DOHH2 (cell line): ENCODE measurements at regions not wholly inside any gene's neighbourhood (a gene's known extent, or its start where the extent isn't known, plus 50 kb on each side); places are given as distances from the start of the nearest gene placed in this dataset.

Experiments used
- H3F3A ChIP-seq: fragments of 200-600 bp; sonication (generic), shearing (Covaris generic); 2 replicates; pipeline ENCODE4 v1.6.0; 2016; ENCODE audit warnings: antibody characterized with exemption, mild to moderate bottlenecking; ENCODE audit not compliant: control insufficient read depth, insufficient read depth
- H3K27ac ChIP-seq: fragments of 200-600 bp; sonication (generic); 2 replicates; pipeline ENCODE4 v1.5.1; 2014; ENCODE audit warnings: low read depth, mild to moderate bottlenecking, low read length, moderate library complexity
- H3K27me3 ChIP-seq: fragments of 200-600 bp; sonication (generic); 2 replicates; pipeline ENCODE4 v1.6.1; 2014; ENCODE audit warnings: mild to moderate bottlenecking, low read length, mixed read lengths; ENCODE audit not compliant: control insufficient read depth
- H3K36me3 ChIP-seq: fragments of 200-600 bp; sonication (generic); 2 replicates; pipeline ENCODE4 v1.6.1; 2014; ENCODE audit warnings: mild to moderate bottlenecking, low read length, moderate library complexity, mixed read lengths; ENCODE audit not compliant: control insufficient read depth
- H3K4me1 ChIP-seq: fragments of 200-600 bp; sonication (generic); 2 replicates; pipeline ENCODE4 v1.6.1; 2014; ENCODE audit warnings: mild to moderate bottlenecking, low read length, mixed read lengths; ENCODE audit not compliant: control insufficient read depth
- H3K4me2 ChIP-seq: fragments of 200-600 bp; sonication (generic); 2 replicates; pipeline ENCODE4 v1.6.0; 2014; ENCODE audit warnings: mild to moderate bottlenecking, low read length, moderate library complexity
- H3K4me3 ChIP-seq: fragments of 200-600 bp; sonication (generic); 2 replicates; pipeline ENCODE4 v1.5.1; 2014; ENCODE audit warnings: mild to moderate bottlenecking, low read length, mixed read lengths
- H3K79me2 ChIP-seq: fragments of 200-600 bp; sonication (generic); 2 replicates; pipeline ENCODE4 v1.6.1; 2014; ENCODE audit warnings: mild to moderate bottlenecking, low read length, mixed read lengths; ENCODE audit not compliant: control insufficient read depth
- H3K9me2 ChIP-seq: fragments of 200-600 bp; sonication (generic); replicated peaks from 2 replicates; pipeline ENCODE4 v1.6.1; 2014; ENCODE audit warnings: mild to moderate bottlenecking, low read length, mixed read lengths; ENCODE audit not compliant: control insufficient read depth
- H3K9me3 ChIP-seq: fragments of 200-600 bp; sonication (generic); 2 replicates; pipeline ENCODE4 v1.6.1; 2014; ENCODE audit warnings: antibody characterized with exemption, low read length, mixed read lengths; ENCODE audit not compliant: control insufficient read depth, insufficient read depth
- H4K20me1 ChIP-seq: fragments of 200-600 bp; sonication (generic); 2 replicates; pipeline ENCODE4 v1.6.0; 2014; ENCODE audit warnings: low read depth, mild to moderate bottlenecking, antibody characterized with exemption, low read length, moderate library complexity; ENCODE audit not compliant: control insufficient read depth, insufficient read depth
- EZH2phosphoT487 ChIP-seq: fragments of 200-600 bp; sonication (generic); IDR thresholded peaks from 2 replicates; pipeline ENCODE4 v1.6.1; 2017; ENCODE audit warnings: borderline replicate concordance, mild to moderate bottlenecking, antibody characterized with exemption, low read length, moderate library complexity, mixed read lengths
- TF ChIP-seq, protein P1 (sequence below): fragments of 200-600 bp; sonication (generic); IDR thresholded peaks from one replicate; pipeline ENCODE4 v1.5.1; 2014; ENCODE audit warnings: antibody characterized with exemption, mild to moderate bottlenecking, low read depth, low read length; ENCODE audit not compliant: poor library complexity, severe bottlenecking

DNA sequence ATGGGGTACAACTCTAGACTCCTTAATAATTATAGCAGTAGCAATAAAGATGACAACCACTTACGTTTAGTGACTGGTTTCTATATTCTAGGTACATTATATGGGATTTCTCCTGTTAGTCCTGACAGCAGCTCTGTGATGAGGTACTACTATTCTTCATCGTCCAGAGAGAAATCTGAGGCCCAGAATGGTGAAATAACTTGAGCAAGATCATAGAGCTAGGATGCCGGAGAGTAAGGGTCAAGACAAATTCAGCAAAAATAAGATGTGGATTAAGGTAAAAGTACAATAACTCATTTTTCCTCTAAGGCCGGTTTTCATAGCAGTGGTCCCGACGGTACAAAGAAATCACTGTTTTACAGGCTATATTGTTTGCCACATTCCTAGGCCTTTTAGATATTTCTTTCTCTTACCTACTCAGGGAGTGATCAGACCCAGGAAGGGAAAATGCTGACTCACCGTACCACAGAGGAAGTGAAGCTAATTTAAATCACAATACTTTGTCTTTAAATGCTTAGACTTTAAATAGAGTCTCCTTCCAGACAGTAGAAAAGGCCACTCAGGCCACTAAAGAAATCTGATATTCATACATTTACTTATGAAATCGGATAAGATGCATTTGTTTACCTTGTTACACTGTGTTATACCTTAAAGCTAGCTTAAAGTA lies 2023.0 kb upstream of the AGA start:
- Histone ChIP-seq H3K4me1 (no peaks in the 10 kb centered on the region), H3K36me3 (no peaks in the 10 kb centered on the region), H3K79me2 (no peaks in the 10 kb centered on the region), H3K9me3 (no peaks in the 10 kb centered on the region), H4K20me1 (no peaks in the 10 kb centered on the region), H3K4me3 (no peak overlapping the region), H3F3A (no peaks in the 10 kb centered on the region), H3K27me3 (no peaks in the 10 kb centered on the region), H3K9me2 (no peaks in the 10 kb centered on the region), H3K27ac (no peak overlapping the region), H3K4me2 (no peak overlapping the region)
- no peak for TF ChIP-seq EZH2phosphoT487
- TF ChIP-seq, protein P1, sequence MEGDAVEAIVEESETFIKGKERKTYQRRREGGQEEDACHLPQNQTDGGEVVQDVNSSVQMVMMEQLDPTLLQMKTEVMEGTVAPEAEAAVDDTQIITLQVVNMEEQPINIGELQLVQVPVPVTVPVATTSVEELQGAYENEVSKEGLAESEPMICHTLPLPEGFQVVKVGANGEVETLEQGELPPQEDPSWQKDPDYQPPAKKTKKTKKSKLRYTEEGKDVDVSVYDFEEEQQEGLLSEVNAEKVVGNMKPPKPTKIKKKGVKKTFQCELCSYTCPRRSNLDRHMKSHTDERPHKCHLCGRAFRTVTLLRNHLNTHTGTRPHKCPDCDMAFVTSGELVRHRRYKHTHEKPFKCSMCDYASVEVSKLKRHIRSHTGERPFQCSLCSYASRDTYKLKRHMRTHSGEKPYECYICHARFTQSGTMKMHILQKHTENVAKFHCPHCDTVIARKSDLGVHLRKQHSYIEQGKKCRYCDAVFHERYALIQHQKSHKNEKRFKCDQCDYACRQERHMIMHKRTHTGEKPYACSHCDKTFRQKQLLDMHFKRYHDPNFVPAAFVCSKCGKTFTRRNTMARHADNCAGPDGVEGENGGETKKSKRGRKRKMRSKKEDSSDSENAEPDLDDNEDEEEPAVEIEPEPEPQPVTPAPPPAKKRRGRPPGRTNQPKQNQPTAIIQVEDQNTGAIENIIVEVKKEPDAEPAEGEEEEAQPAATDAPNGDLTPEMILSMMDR = no peak

GRCh38 chr4:179467878-179468277 lies 2025.6 kb upstream of the AGA start:
- H3K9me2 ChIP-seq = no peaks in the 10 kb centered on the region
- no peaks in the 10 kb centered on the region for H3K4me1 ChIP-seq
- H3K9me3 ChIP-seq = no peaks in the 10 kb centered on the region
- H3K79me2 ChIP-seq = no peaks in the 10 kb centered on the region
- H4K20me1 ChIP-seq = no peaks in the 10 kb centered on the region
- TF ChIP-seq, protein P1 = no peak
- no peak for TF ChIP-seq EZH2phosphoT487
- no peaks in the 10 kb centered on the region for H3K27me3 ChIP-seq
- H3K36me3 ChIP-seq = no peaks in the 10 kb centered on the region
- H3K4me3 ChIP-seq = no peak overlapping the region
- no peaks in the 10 kb centered on the region for H3F3A ChIP-seq
- H3K4me2 ChIP-seq = no peak overlapping the region
- no peak overlapping the region for H3K27ac ChIP-seq

- Histone ChIP-seq H3K4me3 (no peak overlapping the region), H3K4me2 (no peak overlapping the region), H3K9me3 (no peaks in the 10 kb centered on the region), H3K4me1 (no peaks in the 10 kb centered on the region), H3K27me3 (no peaks in the 10 kb centered on the region), H3K27ac (no peak overlapping the region), H3K79me2 (no peaks in the 10 kb centered on the region), H3F3A (no peaks in the 10 kb centered on the region), H3K36me3 (no peaks in the 10 kb centered on the region), H4K20me1 (no peaks in the 10 kb centered on the region), H3K9me2 (no peaks in the 10 kb centered on the region)
- no peak for TF ChIP-seq EZH2phosphoT487
- TF ChIP-seq, protein P1 = no peak
These were observed 2029.9 kb upstream of the AGA start for GRCh38 chr4:179472164-179472563.
